Inflammatory macrophage treated with lipopolysaccharide for 1 hour (primary cell): ENCODE measurements at regions not wholly inside any gene's neighbourhood (a gene's known extent, or its start where the extent isn't known, plus 50 kb on each side); places are given as distances from the start of the nearest gene placed in this dataset.
"Not testable (repeated sequence)": the region's sequence is repeated elsewhere in the genome, so short reads cannot be mapped to it uniquely, and the experiment has no call there.

Experiments used
- DNase-seq, 2 donors: peaks; one replicate each; pipeline ENCODE4 v3.0.0-alpha.2; 2020 to 2022

GRCh38 chr17:70525961-70526360 is 356.6 kb downstream of the KCNJ2 start:
- DNase-seq, result peak; percentile 10 to 26

- peak; percentile 80 to 92 for DNase-seq
Measured at GRCh38 chr17:70527364-70527888, 358.1 kb downstream of the KCNJ2 start.

GRCh38 chr17:70533427-70533826 is 364.1 kb downstream of the KCNJ2 start:
- no peak for DNase-seq

DNA sequence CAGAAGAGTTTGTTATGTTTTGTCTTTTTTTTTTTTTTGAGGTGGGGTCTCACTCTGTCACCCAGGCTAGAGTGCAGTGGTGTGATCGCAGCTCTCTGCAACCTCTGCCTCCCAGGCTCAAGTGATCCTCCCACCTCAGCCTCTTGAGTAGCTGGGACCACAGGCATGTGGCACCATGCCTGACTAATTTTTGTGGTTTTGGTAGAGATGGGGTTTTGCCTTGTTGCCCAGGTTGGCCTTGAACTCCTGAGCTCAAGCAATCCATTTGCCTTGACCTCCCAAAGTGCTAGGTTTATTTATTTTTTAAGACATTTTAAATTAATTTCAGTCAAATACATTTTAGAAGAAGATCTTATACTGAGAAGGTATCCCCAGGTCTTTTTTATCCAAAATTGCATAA is 366.7 kb downstream of the KCNJ2 start:
- DNase-seq, result no peak

DNA sequence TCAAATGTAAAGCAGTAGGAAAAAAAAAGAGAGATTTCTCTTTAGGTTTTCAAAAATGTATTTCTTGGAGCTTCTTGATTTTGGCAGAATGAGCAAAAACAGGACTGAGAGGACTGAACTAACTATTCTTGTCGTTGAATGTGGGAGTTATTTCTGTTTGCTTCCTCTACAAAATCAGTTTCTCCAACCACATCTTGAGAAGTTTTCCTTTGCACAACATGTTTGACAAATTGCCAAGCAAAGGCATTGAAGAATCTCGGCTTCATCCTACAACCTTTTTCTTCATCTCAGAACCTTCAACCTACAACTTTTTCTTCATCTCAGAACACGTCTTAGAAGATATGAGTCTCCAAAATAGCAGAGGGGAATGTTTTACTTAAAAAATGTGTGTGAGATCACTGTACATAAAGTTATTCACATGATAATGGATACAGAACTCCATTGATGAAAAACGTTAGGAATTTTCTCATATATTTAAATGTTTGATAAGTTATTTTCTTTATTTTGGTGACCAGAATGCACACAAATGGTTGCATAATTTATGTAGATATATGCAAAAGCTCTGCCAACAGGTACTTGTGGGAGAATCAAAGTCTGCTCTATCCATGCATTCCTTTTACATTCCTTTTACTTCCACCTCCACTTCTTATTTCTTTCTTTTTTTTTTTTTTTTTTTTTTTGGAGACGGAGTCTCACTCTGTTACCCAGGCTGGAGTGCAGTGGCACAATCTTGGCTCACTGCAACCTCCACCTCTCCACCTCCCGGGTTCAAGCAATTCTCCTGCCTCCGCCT is 370.0 kb downstream of the KCNJ2 start:
- DNase-seq, result peak; percentile 40 to 41

DNA sequence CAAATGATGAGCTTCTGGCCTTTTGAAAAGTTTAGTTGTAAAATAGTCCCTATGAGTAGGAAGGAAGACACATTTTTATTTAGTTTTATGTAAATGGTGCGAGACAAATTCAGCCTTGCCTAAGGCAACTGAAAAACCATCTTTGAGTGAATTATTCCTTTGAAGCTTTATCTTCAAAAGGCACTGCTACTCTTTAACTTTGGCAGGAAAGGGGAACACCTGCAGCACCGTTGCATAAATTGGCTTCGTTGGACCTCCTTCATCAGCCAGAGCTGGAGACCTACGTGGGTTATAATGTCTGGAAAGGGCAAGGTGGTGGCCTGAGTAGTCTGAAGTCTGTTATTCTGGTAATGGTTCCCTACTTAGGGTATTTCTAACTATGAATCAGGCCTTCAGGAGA is 373.5 kb downstream of the KCNJ2 start:
- no peak for DNase-seq

GRCh38 chr17:70544317-70544716 is 375.0 kb downstream of the KCNJ2 start:
- DNase-seq, result peak; percentile 55 to 74

DNA sequence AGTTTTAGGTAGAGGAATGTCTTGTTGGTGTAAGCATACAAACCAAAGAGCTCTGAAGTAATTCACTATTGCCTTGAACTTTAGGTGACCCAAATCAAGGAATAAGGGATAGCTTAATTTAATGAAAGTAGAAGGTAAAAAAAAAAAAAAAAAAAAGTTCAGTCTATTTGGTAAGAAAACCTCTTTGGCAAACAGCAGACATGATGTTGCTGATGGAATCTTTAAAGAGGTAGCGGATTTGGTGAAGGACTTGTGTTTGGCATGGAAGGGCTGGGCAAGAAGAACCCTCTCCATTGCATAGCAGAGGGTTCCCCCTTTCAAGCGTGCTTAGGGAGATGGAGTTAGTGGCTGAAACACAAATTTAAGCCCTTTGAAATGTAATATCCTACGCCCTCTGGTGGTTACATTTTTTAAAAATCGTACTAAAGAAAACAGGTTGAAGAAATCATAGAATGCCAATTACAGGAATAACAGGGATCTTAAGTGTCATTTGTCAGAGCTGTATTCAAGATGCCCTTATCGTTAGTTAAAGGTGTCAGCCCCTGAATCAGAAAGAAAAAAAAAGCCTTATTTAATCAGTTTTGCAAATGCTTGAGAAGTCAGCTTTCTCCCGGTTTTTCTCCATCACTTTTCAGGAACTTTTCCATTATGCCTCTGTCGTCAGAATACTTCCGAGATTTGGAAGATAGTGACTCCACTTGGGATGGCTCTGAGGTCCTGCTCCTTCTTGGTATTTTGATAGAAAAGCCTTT is 383.1 kb downstream of the KCNJ2 start:
- peak; percentile 55 to 94 for DNase-seq

DNA sequence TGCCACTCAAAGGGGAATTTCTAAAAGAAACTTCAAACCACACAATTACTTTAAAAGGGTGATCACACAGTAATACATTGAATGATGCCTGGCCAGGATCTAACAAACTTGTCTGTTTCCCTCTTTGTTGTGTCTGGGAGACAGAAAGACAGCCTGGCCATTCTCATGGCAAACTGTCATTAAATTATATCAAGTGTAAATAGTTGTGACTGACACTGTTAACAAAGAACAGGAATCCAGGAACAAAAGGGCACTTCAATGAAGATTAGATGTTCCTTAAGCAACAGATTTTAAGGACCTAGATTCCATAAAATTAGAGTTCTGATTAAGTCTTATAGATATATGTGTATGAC is 383.6 kb downstream of the KCNJ2 start:
- DNase-seq, result no peak

DNA sequence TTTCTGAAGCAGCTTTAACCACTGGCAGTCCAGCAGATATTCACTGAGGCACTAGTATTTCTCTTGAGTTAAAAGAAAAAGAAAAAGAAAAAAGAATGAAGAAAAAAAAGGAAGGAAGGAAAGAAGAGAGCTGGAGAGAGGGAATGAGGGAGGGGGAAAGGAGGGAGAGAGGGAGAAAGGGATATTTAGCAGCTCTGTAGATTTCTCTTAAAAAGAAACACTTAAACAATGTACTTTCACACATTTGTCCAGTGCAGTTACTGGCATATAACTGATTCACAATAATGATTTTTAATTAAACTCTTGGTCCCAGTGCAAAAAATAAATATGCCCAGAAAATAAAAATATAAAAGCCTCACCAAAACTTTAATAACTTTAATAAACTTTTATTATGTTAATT is 386.4 kb downstream of the KCNJ2 start:
- no peak for DNase-seq

DNA sequence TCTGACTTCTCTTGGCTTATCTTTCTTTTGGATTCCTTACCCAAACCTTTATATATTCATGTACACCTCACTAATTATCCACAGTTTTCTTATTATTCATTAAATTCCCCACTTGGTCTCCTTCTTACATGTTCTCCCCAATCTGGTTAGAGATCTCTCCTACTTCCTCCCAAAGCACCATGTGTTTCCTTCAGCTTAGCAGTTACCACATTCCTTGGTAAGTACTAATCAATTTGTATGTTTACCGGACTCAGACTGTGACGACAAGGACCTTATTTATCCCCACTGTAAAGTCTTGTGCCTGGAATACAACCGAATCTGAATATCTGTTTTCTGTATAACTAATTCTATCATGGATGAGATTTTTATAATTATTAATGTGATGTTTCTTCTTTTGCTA is 389.5 kb downstream of the KCNJ2 start:
- DNase-seq, result no peak

DNA sequence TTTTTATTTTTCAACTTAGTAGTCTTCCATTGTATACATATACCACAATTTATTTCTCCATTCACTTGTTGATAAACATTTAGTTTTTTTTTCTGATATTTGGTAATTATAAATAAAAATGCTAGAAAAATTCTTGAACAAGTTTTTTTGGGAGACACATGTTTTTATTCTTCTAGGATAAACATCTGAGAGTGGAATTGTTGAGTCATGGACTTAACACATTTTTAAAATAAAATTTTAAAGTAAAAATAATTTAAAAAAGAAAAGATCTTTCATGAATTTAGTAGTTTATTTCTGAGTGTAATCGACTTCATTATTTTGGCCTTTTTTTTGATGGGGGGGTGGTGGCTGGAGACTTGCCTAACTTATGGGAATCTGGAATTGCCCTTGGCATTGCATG is 391.1 kb downstream of the KCNJ2 start:
- DNase-seq, result no peak

DNA sequence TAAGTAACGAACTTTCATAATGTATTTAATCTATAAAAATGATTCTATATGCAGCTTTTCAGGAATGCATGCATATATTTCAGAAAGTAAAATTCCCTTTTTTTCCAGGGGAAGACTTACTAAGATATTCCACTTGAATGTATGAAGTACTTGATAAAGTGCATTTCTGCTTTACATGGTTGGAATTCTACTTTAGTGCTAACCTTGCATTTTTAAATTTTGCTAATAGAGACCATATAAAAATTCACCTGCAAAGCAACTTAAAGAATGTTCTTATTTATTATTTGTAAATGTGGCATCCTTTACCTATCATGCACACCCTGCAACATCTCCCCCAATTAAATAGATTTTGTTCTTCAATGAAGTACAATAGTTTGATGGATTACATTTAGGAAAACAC is 392.8 kb downstream of the KCNJ2 start:
- no peak for DNase-seq

DNA sequence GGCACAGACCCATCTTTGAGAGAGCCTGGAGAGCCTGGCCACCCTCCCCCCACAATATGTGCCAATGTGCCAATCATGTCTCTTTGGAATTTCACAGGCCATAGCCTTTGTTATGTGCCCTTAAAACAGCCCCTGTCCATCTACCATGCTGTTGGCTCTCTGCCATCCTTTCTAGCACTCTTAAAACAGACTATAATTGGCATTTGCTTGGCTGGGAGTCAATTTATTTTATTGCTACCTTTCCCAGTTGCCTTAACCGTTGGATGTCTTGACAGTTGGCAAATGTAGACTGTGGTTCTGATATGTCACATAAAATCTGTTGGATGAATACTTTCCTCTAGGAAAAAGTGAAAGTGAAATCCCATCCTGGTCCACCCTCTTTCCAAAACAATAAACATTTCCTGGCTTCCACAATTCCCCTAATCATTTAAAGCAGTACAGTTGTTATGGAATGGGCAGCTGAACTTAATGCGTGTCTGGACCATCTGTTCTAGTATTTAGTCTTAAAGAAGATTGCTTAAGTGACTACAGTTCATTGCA is 394.0 kb downstream of the KCNJ2 start:
- DNase-seq, result no peak

DNA sequence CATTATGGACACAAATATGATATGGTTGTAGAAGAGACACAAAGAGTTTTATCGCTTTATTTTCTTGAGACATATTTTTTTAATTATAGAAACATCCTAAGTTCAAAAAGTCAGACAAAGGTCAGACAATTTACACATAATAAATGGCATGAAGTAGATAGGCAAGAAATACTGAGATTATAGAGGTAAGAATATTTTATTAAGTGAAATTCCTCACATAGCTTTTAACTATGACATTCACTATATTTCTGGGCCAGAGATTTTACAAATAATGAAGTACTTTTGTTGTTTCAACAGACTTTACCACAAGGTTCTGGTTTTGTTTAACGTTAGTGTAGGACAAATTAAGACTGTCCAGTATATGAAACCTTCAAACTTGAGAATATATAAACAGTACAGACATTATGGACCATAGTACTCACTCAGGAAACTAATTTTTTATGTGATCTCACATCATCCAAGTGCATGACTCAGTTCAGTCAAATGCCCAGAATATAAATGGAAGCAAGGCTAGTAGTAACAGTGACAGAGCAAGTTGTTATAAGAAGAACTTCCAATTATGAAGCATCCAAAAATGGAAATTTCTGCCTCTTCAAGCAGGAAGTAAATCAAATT is 394.8 kb downstream of the KCNJ2 start:
- no peak for DNase-seq

DNA sequence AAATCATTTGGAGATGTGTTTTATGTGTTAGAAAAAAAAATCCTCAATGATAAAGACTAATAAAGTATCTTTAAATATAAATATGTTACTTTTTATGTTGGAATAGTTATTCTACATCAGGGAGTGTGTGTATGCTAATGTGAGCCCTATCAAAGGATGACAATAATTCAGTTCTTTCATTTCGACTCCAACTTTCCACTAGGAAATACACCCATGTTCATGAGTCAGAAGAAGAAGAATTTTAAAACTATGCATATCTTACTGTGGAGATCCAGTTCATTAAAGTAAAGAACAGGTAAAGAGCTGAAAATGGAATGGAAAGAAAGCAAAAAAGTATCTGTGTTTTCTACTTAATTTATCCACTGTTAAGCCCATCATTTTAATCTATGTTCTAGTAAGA is 399.8 kb downstream of the KCNJ2 start:
- DNase-seq, result no peak

DNA sequence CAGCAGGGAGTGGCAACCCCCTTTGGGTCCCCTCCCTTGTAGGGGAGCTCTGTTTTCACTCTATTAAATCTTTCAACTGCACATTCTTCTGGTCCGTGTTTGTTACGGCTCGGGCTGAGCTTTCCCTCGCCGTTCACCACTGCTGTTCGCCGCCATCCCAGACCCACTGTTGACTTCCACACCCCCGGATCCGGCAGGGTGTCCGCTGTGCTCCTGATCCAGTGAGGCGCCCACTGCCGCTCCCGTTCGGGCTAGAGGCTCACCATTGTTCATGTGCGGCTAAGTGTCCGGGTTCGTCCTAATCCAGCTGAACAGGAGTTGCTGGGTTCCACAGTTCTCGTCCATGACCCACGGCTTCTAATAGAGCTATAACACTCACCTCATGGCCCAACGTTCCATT is 408.1 kb downstream of the KCNJ2 start:
- no peak for DNase-seq

DNA sequence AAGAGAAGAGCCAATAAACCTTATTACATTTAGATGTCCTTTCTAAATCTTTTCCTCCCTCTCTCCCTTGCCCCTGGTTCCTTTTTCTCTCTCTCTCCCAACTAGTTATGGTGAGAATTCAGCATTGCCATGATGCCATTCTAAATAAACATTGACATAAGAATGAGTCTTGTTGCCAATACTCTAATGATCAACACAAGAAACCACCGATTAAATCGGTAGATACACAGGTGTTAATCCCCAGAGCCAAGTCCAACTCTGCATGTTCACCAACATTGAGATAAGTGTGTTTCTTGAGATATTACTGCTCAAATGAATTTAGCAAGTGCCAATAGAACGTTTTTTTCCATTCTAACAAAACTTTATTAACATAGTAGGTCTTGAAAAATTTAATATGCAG is 412.1 kb downstream of the KCNJ2 start:
- DNase-seq, result no peak

DNA sequence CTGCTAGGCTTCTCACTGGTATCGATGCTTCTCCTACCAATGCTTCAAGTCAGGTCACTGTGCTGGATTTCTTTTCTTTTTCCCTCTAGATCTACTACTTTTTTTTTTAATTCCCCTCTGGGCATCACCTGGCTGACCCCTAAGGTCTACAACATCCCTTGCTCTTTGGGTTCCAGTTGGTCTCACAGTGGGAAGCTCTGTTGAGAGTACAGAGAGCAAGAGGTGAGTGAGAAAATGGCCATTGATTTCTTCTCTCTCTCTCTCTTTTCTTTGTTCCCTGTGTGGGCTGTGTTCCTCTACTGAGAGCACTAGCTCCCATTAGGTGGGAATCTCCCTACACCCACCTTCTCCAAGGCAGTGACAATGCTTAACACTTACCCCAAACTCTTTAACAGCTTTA is 413.4 kb downstream of the KCNJ2 start:
- peak in 1 of 2 donors; percentile 3 for DNase-seq

- DNase-seq, result no peak
Measured at GRCh38 chr17:70584255-70584654, 414.9 kb downstream of the KCNJ2 start.

- DNase-seq, result no peak
Measured at GRCh38 chr17:70588003-70588402, 418.7 kb downstream of the KCNJ2 start.

DNA sequence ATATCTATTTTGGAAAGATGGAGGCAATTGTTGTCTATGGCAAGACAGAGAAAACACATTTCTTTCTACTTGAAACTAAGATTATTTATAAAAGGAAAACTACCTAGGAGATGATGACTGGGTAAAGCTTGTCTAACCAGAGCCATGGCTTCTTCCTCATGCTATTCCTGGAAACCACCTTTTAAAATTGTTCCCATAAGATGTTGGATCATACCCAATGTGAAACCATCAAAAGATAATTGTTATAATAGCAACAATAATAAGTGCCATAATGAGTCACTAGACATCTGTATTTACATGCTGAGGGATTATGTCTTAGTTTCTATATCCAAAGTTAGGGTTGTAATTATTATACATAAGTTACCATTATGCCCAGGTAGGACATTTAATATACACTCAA is 428.4 kb downstream of the KCNJ2 start:
- no peak for DNase-seq

DNA sequence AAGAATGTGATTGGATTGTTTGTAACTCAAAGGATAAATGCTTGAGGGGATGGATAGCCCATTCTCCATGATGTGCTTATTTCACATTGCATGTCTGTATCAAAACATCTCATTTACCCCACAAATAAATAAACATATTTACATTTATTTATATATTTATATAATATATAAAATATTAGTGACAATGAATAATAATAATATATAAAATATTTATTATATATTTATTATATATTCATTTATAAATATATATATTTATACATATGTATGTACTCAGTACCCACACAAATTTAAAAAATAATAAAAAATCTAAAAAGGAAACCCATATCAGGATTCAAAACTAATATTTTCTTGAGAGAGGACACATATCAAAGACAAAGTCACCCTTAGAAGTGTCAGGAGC is 429.9 kb downstream of the KCNJ2 start:
- DNase-seq, result no peak

DNA sequence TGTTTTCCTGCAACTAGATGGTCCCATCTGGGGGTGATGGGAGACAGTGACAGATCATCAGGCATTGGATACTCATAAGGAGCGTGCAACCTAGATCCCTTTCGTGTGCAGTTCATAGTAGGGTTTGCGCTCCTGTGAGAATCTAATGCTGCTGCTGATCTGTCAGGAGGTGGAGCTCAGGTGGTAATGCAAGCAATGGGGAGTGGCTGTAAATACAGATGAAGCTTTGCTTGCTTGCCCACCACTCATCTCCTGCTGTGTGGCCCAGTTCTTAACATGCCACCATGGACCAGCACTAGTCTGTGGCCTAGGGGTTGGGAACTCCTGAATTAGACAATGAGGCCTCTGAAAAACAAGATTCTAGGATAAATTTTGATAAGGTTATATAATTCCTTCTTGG is 430.6 kb downstream of the KCNJ2 start:
- not testable (repeated sequence) for DNase-seq
